Mucosa of rectum (tissue), 2 donors: ENCODE measurements at regions not wholly inside any gene's neighbourhood (a gene's known extent, or its start where the extent isn't known, plus 50 kb on each side); places are given as distances from the start of the nearest gene placed in this dataset.

ENCODE experiments used
- H3K27ac ChIP-seq, 2 donors: one replicate each; pipeline ENCODE4 v1.7.0; 2013; ENCODE audit warnings: inconsistent platforms in 2 of 2, low read depth in 2 of 2, low read length in 2 of 2
- H3K27me3 ChIP-seq, 2 donors: one replicate each; pipeline ENCODE4 v1.7.0; 2013; ENCODE audit warnings: low read length in 2 of 2; ENCODE audit not compliant: control insufficient read depth in 2 of 2, insufficient read depth in 2 of 2
- H3K36me3 ChIP-seq, 2 donors: one replicate each; pipeline ENCODE4 v1.7.0; 2013; ENCODE audit warnings: low read length in 2 of 2; ENCODE audit not compliant: control insufficient read depth in 2 of 2, insufficient read depth in 2 of 2
- H3K4me1 ChIP-seq, 2 donors: one replicate each; pipeline ENCODE4 v1.7.0; 2013; ENCODE audit warnings: low read length in 2 of 2, mild to moderate bottlenecking in 1 of 2; ENCODE audit not compliant: control insufficient read depth in 2 of 2, insufficient read depth in 2 of 2
- H3K4me3 ChIP-seq, 2 donors: one replicate each; pipeline ENCODE4 v1.7.0; 2013; ENCODE audit warnings: low read length in 2 of 2
- H3K9ac ChIP-seq, 2 donors: one replicate each; pipeline ENCODE4 v1.7.0; 2013; ENCODE audit warnings: low read length in 2 of 2, low read depth in 1 of 2, mild to moderate bottlenecking in 1 of 2
- H3K9me3 ChIP-seq, 2 donors: one replicate each; pipeline ENCODE4 v1.7.0; 2013; ENCODE audit warnings: low read length in 2 of 2; ENCODE audit not compliant: control insufficient read depth in 2 of 2
- donor health status: healthy.
- donor health status: Normal muscosa, but diverticular disease.

DNA sequence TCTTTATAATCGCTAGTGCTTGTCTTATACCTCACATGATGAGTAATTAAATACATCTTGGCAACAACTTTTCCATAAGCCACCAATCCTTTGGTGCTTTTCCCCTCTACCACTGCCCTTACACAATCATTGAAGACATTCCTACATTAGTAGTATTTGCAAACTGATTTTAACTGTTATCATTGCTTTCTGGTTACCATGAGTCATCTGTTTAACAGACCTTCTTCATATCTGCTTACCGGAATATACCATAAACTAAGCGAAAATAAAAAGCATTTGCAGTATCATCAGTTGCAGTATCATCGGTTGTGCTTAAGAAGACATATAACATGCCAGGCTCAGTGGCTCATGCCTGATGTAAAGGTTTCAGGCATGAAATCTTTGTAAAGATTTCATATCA, 54.8 kb upstream of the PLEKHA5 start:
- Histone ChIP-seq H3K9ac (no peak overlapping the region), H3K27ac (no peak overlapping the region), H3K36me3 (no peaks in the 10 kb centered on the region), H3K9me3 (no peaks in the 10 kb centered on the region), H3K4me1 (no peaks in the 10 kb centered on the region), H3K27me3 (no peaks in the 10 kb centered on the region), H3K4me3 (no peak overlapping the region)

DNA sequence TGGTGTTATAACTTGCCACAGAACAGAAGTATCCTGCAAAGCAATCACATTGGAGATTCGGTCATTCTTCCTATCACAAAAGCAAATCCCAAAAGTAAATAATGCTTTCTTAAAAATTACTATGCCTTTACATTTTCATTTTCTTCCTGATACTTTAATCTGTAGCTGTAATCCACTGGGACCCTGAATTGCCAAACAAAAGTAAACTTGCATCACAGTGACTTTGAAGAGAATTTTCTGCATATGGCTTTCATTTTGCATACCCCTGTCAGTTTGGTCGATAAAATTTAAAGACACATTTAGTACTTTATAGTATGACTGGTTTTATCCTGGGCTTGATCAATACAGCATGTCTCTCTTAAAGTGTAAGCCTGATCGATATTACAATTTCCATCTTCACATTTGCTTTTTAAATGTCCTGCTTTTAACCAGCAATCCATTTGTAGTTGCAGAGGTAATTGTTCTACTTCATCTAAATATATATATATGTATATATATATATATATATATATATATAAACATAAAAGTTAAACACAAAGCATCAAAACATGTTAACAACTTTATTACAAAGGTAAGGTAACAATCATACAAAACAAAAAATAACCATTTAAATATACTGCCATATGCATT, 53.7 kb upstream of the PLEKHA5 start:
- no peaks in the 10 kb centered on the region for H3K36me3 ChIP-seq
- H3K4me1 ChIP-seq, result no peaks in the 10 kb centered on the region
- no peak overlapping the region for H3K9ac ChIP-seq
- H3K27me3 ChIP-seq, result no peaks in the 10 kb centered on the region
- H3K4me3 ChIP-seq, result no peak overlapping the region
- H3K27ac ChIP-seq, result no peak overlapping the region
- H3K9me3 ChIP-seq, result no peaks in the 10 kb centered on the region
